H1 (cell line): ENCODE measurements at regions not wholly inside any gene's neighbourhood (a gene's known extent, or its start where the extent isn't known, plus 50 kb on each side); places are given as distances from the start of the nearest gene placed in this dataset.

Source experiments
- CTCF ChIA-PET: fragments of 300-600 bp; sonication (Branson Sonifier 250); formaldehyde crosslinking; loops from one replicate; lab custom pipeline; 2021; ENCODE audit not compliant: partially characterized antibody; lab: Charles Lee
- POLR2A ChIA-PET: fragments of 300-600 bp; sonication (Branson Sonifier 250); formaldehyde crosslinking; loops from one replicate; lab custom pipeline; 2021; ENCODE audit warnings: inconsistent platforms; ENCODE audit not compliant: partially characterized antibody; lab: Charles Lee
- DNase-seq, 2 experiments: peaks; one replicate each; pipeline versions ENCODE4 v3.0.0 to v3.0.0-alpha.2; 2010 to 2022; ENCODE audit warnings: low spot score in 2 of 2, low read depth in 1 of 2, mixed read lengths in 1 of 2
- FAIRE-seq: peaks from 2 replicates; lab custom pipeline; 2011; peaks lifted over from hg19 to GRCh38; lab: Jason Lieb, UNC
- H2AFZ ChIP-seq: 2 replicates; pipeline ENCODE4 v1.8.1; 2012; ENCODE audit warnings: low read length, inconsistent platforms
- H2AK5ac ChIP-seq: 2 replicates; pipeline ENCODE4 v1.6.1; 2013; ENCODE audit warnings: low read depth, low read length
- H2BK120ac ChIP-seq: replicated peaks from 2 replicates; pipeline ENCODE3; 2013; ENCODE audit warnings: low read depth, low read length, inconsistent platforms
- H2BK12ac ChIP-seq: 2 replicates; pipeline ENCODE4 v1.6.1; 2013; ENCODE audit warnings: low read depth, low read length
- H2BK15ac ChIP-seq: 2 replicates; pipeline ENCODE4 v1.6.1; 2013; ENCODE audit warnings: low read length
- H2BK20ac ChIP-seq: 2 replicates; pipeline ENCODE4 v1.6.1; 2013; ENCODE audit warnings: low read length
- H2BK5ac ChIP-seq: 2 replicates; pipeline ENCODE4 v1.6.1; 2013; ENCODE audit warnings: low read depth, low read length
- H3K14ac ChIP-seq: 2 replicates; pipeline ENCODE4 v1.6.1; 2013; ENCODE audit warnings: inconsistent platforms; ENCODE audit not compliant: insufficient read length
- H3K18ac ChIP-seq: 2 replicates; pipeline ENCODE4 v1.6.1; 2013; ENCODE audit warnings: low read length; ENCODE audit errors: extremely low read depth
- H3K23ac ChIP-seq: 2 replicates; pipeline ENCODE4 v1.6.1; 2013; ENCODE audit warnings: inconsistent platforms; ENCODE audit not compliant: insufficient read length
- H3K23me2 ChIP-seq: 2 replicates; pipeline ENCODE4 v1.6.1; 2013; ENCODE audit warnings: low read depth, low read length
- H3K27ac ChIP-seq: 2 replicates; pipeline ENCODE4 v1.6.1; 2011; ENCODE audit warnings: low read depth, low read length, inconsistent platforms
- H3K27me3 ChIP-seq, 4 experiments: replicated peaks in 1 of 4; 1 replicate in 1 of 4; 2 replicates in 3 of 4; pipeline versions ENCODE4 v1.6.1 to v1.8.1; 2011 to 2013; ENCODE audit warnings: low read length in 3 of 4, mild to moderate bottlenecking in 3 of 4, inconsistent platforms in 2 of 4, mixed read lengths in 2 of 4, moderate library complexity in 1 of 4; ENCODE audit not compliant: control insufficient read depth in 3 of 4, insufficient read depth in 3 of 4; ENCODE audit errors: extremely low read depth in 1 of 4
- H3K36me3 ChIP-seq, 4 experiments: 2 replicates each; pipeline versions ENCODE4 v1.6.1 to v1.8.1; 2011 to 2013; ENCODE audit warnings: mild to moderate bottlenecking in 4 of 4, low read length in 3 of 4, moderate library complexity in 2 of 4, control low read depth in 1 of 4, inconsistent platforms in 1 of 4; ENCODE audit not compliant: insufficient read depth in 4 of 4, control insufficient read depth in 2 of 4
- H3K4ac ChIP-seq: replicated peaks from 2 replicates; pipeline ENCODE3; 2013; ENCODE audit warnings: low read length, low read depth, mixed read lengths, inconsistent platforms; ENCODE audit not compliant: insufficient read length
- H3K4me1 ChIP-seq, 4 experiments: replicated peaks in 1 of 4; 1 replicate in 1 of 4; 2 replicates in 3 of 4; pipeline versions ENCODE4 v1.6.1 to v1.8.1; 2011 to 2013; ENCODE audit warnings: low read length in 3 of 4, inconsistent platforms in 2 of 4, mixed read lengths in 1 of 4; ENCODE audit not compliant: insufficient read depth in 4 of 4, control insufficient read depth in 3 of 4
- H3K4me2 ChIP-seq, 2 experiments: 2 replicates each; pipeline versions ENCODE4 v1.6.1 to v1.8.1; 2011 to 2013; ENCODE audit warnings: low read depth in 2 of 2, low read length in 2 of 2, control low read depth in 1 of 2, inconsistent platforms in 1 of 2, mild to moderate bottlenecking in 1 of 2; ENCODE audit not compliant: insufficient read depth in 1 of 2
- H3K4me3 ChIP-seq, 4 experiments: fragments of 200-600, 300-600 bp in 1 of 4; sonication (generic), shearing (Covaris generic), sonication (Bioruptor Twin) in 1 of 4; 2 replicates each; pipeline versions ENCODE4 v1.5.1 to v1.8.1; 2011 to 2016; ENCODE audit warnings: low read length in 4 of 4, low read depth in 3 of 4, control low read depth in 2 of 4, inconsistent platforms in 2 of 4, mild to moderate bottlenecking in 2 of 4, mixed read lengths in 1 of 4, moderate library complexity in 1 of 4; ENCODE audit not compliant: insufficient read depth in 2 of 4; ENCODE audit errors: extremely low read depth in 1 of 4
- H3K56ac ChIP-seq: replicated peaks from 2 replicates; pipeline ENCODE3; 2013; ENCODE audit warnings: low read depth, mild to moderate bottlenecking, mixed read lengths, low read length, inconsistent platforms; ENCODE audit not compliant: insufficient read length
- H3K79me1 ChIP-seq: 2 replicates; pipeline ENCODE4 v1.6.1; 2013; ENCODE audit warnings: low read depth, low read length, control low read depth
- H3K79me2 ChIP-seq, 2 experiments: 2 replicates each; pipeline versions ENCODE4 v1.6.1 to v1.8.1; 2012 to 2013; ENCODE audit warnings: low read length in 2 of 2, mild to moderate bottlenecking in 2 of 2, inconsistent platforms in 1 of 2; ENCODE audit not compliant: insufficient read depth in 2 of 2, control insufficient read depth in 1 of 2
- H3K9ac ChIP-seq, 4 experiments: replicated peaks in 1 of 4; 1 replicate in 1 of 4; 2 replicates in 3 of 4; pipeline versions ENCODE4 v1.6.1 to v1.8.1; 2011 to 2013; ENCODE audit warnings: low read depth in 3 of 4, low read length in 3 of 4, control low read depth in 2 of 4, mild to moderate bottlenecking in 2 of 4, moderate library complexity in 2 of 4, inconsistent platforms in 1 of 4; ENCODE audit errors: extremely low read depth in 1 of 4
- H3K9me3 ChIP-seq, 2 experiments: 2 replicates each; pipeline versions ENCODE4 v1.6.1 to v1.8.1; 2012 to 2013; ENCODE audit warnings: mild to moderate bottlenecking in 2 of 2, moderate library complexity in 2 of 2, control low read depth in 1 of 2, inconsistent platforms in 1 of 2, low read depth in 1 of 2, low read length in 1 of 2, mixed read lengths in 1 of 2; ENCODE audit not compliant: insufficient read depth in 2 of 2
- H4K20me1 ChIP-seq, 2 experiments: replicated peaks in 1 of 2; 2 replicates each; pipeline versions ENCODE3 to v1.8.1; 2011 to 2013; ENCODE audit warnings: inconsistent platforms in 2 of 2, low read length in 2 of 2, mild to moderate bottlenecking in 1 of 2; ENCODE audit not compliant: insufficient read depth in 2 of 2, control insufficient read depth in 1 of 2
- H4K5ac ChIP-seq: 2 replicates; pipeline ENCODE4 v1.6.1; 2013; ENCODE audit warnings: low read length, low read depth, mixed read lengths, inconsistent platforms; ENCODE audit not compliant: insufficient read length
- H4K8ac ChIP-seq: 2 replicates; pipeline ENCODE4 v1.8.0; 2013; ENCODE audit warnings: mild to moderate bottlenecking, moderate library complexity, low read length, inconsistent platforms; ENCODE audit not compliant: insufficient read depth; ENCODE audit errors: extremely low read depth
- H4K91ac ChIP-seq: replicated peaks from 2 replicates; pipeline ENCODE3; 2013; ENCODE audit warnings: low read length, mixed read lengths, inconsistent platforms; ENCODE audit not compliant: insufficient read length
- ASH2L ChIP-seq: fragments of 200-600, 300-600 bp; sonication (generic); IDR thresholded peaks from one replicate; pipeline ENCODE4 v1.7.1; 2017; ENCODE audit warnings: low read length
- ATF3 ChIP-seq: IDR thresholded peaks from 2 replicates; pipeline ENCODE4 v1.6.1; 2011; ENCODE audit warnings: low read depth, mild to moderate bottlenecking, low read length; ENCODE audit not compliant: insufficient read depth
- CEBPB ChIP-seq: IDR thresholded peaks from 2 replicates; pipeline ENCODE4 v1.6.1; 2012; ENCODE audit warnings: low read depth, low read length
- CHD2 ChIP-seq: IDR thresholded peaks from 2 replicates; pipeline ENCODE4 v1.6.1; 2012; ENCODE audit warnings: low read length, improper control_type of control experiment
- GABPA ChIP-seq: IDR thresholded peaks from 2 replicates; pipeline ENCODE4 v1.6.1; 2011; ENCODE audit warnings: mild to moderate bottlenecking, low read length, moderate library complexity, borderline replicate concordance; ENCODE audit not compliant: insufficient read depth
- GTF2F1 ChIP-seq: IDR thresholded peaks from 2 replicates; pipeline ENCODE4 v1.6.1; 2012; ENCODE audit warnings: low read depth, low read length, improper control_type of control experiment, borderline replicate concordance
- MAFK ChIP-seq: IDR thresholded peaks from 2 replicates; pipeline ENCODE4 v1.6.1; 2012; ENCODE audit warnings: low read depth, mild to moderate bottlenecking, improper control_type of control experiment, low read length
- PHF8 ChIP-seq: fragments of 200-600 bp; sonication (generic); conservative IDR thresholded peaks from 2 replicates; pipeline ENCODE4 v1.7.1; 2012; ENCODE audit warnings: low read depth, mild to moderate bottlenecking, inconsistent platforms, low read length, moderate library complexity
- RAD21 ChIP-seq, 2 experiments: IDR thresholded peaks in 1 of 2; conservative IDR thresholded peaks in 1 of 2; 2 replicates each; pipeline ENCODE4 v1.6.1; 2011; ENCODE audit warnings: low read depth in 2 of 2, low read length in 2 of 2, improper control_type of control experiment in 1 of 2, inconsistent platforms in 1 of 2, mild to moderate bottlenecking in 1 of 2, moderate library complexity in 1 of 2
- RXRA ChIP-seq: IDR thresholded peaks from 2 replicates; pipeline ENCODE4 v1.6.1; 2011; ENCODE audit warnings: low read depth, mild to moderate bottlenecking, low read length, moderate library complexity; ENCODE audit not compliant: insufficient read depth
- SIRT6 ChIP-seq: IDR thresholded peaks from one replicate; pipeline ENCODE4 v1.7.1; 2012; ENCODE audit warnings: low read length, inconsistent platforms
- SP1 ChIP-seq: IDR thresholded peaks from 2 replicates; pipeline ENCODE4 v1.6.1; 2011; ENCODE audit warnings: low read depth, low read length
- TBP ChIP-seq: IDR thresholded peaks from 2 replicates; pipeline ENCODE4 v1.6.1; 2011; ENCODE audit warnings: low read depth, low read length, improper control_type of control experiment
- WGBS, 2 experiments: shearing (Covaris generic) in 1 of 2; methylation state at CpG; one replicate each; pipeline versions ENCODE4 v1.1.6 to v1.1.7; 2013 to 2015; ENCODE audit warnings: low lambda C conversion rate in 2 of 2, mixed read lengths in 2 of 2, inconsistent platforms in 1 of 2, low coverage in 1 of 2, missing lambda C conversion rate in 1 of 2; ENCODE audit not compliant: insufficient replicate concordance in 2 of 2, insufficient coverage in 1 of 2, insufficient read length in 1 of 2; ENCODE audit errors: extremely low coverage in 1 of 2, missing lambda C conversion rate in 1 of 2; 5-methylcytosine and 5-hydroxymethylcytosine counted together

GRCh38 chr11:56841210-56841810 lies 92.8 kb upstream of the OR9G4 start:
- Histone ChIP-seq H2BK5ac (no peak overlapping the region), H3K27ac (no peak overlapping the region), H3K4me1 (no peaks in the 10 kb centered on the region), H3K14ac (no peak overlapping the region), H3K4me2 (no peak overlapping the region), H3K23me2 (no peaks in the 10 kb centered on the region), H3K23ac (no peak overlapping the region), H3K4me3 (no peak overlapping the region), H3K9ac (no peak overlapping the region), H3K79me1 (no peaks in the 10 kb centered on the region), H3K4ac (no peak overlapping the region), H2AK5ac (no peak overlapping the region), H2BK12ac (no peak overlapping the region), H3K36me3 (no peaks in the 10 kb centered on the region), H2BK15ac (no peak overlapping the region), H2BK20ac (no peak overlapping the region), H2BK120ac (no peak overlapping the region), H3K56ac (no peak overlapping the region), H3K27me3 (no peaks in the 10 kb centered on the region), H4K8ac (no peak overlapping the region), H3K79me2 (no peaks in the 10 kb centered on the region), H4K91ac (no peak overlapping the region), H4K20me1 (no peaks in the 10 kb centered on the region), H2AFZ (no peak overlapping the region), H3K9me3 (peaks cover 0 to 10% of the 10 kb centered on the region in 2 experiments; a peak in 2 of 4 replicates), H4K5ac (no peak overlapping the region), H3K18ac (no peak overlapping the region)
- FAIRE-seq (peak; percentile 97), DNase-seq (peak in 1 of 2 experiments; percentile 62)
- 38% methylated on average over 8 of the region's 8 CpGs; no CpG with 5 or more reads in 1 of the 2 experiments for WGBS, 2 experiments
- CTCF ChIA-PET: interaction anchor here (0.7 to 7.2 kb wide), 39 partner anchors 10 to 497 kb away, joined by 3 to 119 read pairs (median 3); partner anchors contain the start of gene P2RX3
- POLR2A ChIA-PET: no interaction called here
- TF ChIP-seq PHF8 (no peak), ATF3 (no peak), CHD2 (no peak), TBP (no peak), CEBPB (no peak), GABPA (no peak), ASH2L (no peak), RXRA (no peak), SIRT6 (no peak), MAFK (peak; percentile 69; the same call in 1 of the 2 replicates), RAD21 (IDR thresholded peaks at IDR 0.05 in 1 of 2, conservative IDR thresholded peaks at IDR 0.05 in 1 of 2; ENCODE audit: low read depth in 2 of 2, low read length in 2 of 2) (peak; percentile 91 to 93), GTF2F1 (no peak), SP1 (no peak)
